Hippocampal formation (tissue), 2 donors: ENCODE measurements at regions not wholly inside any gene's neighbourhood (a gene's known extent, or its start where the extent isn't known, plus 50 kb on each side); places are given as distances from the start of the nearest gene placed in this dataset.
A peak's percentile ranks its signal among the peaks of the same experiment; 100 is the strongest.
"Not testable (repeated sequence)": the region's sequence is repeated elsewhere in the genome, so short reads cannot be mapped to it uniquely, and the experiment has no call there.

Source experiments
- DNase-seq, 2 donors: peaks; one replicate each; lab custom pipeline; 2025; lab: John Stamatoyannopoulos, UW

GRCh38 chr21:16116798-16117197 lies 387.0 kb downstream of the USP25 start:
- DNase-seq = no peak

- no peak for DNase-seq
Measured at GRCh38 chr21:16117331-16117730, 387.5 kb downstream of the USP25 start.

- peak in 1 of 2 donors; percentile 30 for DNase-seq
Measured at GRCh38 chr21:16117851-16118590, 388.2 kb downstream of the USP25 start.

DNA sequence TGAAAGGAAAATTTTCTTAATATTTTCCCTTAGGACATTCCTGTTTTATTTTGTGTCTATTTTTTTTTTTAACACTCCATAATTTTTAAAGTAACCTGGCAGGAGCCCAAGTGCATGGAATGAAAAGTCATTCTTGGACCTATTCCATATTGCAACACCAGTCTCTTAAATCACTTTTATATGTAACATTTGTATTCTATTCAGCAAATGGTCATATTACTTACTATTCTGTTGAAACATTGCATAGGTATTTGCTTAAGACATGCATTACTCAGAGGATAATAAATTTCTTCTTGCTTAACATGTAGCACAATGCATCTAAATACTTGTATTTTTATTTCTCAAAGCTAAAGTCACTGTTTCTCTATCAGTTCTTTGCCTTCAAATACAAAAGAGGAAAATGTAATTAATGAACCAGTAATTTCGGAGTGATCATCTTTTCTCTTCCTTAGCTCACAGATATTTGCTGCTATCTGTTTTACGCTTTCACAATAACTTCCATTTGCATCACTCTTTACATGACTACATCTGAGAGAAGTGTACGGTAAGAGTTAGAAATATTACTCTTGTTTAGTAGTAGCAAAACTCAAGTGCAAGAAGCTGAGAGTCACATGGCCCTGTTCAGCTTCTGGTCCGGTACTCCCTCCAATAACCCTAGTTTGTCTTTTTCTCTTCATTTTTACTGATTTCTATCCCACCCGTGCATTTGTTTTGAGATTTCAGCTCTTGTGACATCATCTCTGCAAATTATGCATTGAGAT lies 394.8 kb downstream of the USP25 start:
- DNase-seq = no peak

DNA sequence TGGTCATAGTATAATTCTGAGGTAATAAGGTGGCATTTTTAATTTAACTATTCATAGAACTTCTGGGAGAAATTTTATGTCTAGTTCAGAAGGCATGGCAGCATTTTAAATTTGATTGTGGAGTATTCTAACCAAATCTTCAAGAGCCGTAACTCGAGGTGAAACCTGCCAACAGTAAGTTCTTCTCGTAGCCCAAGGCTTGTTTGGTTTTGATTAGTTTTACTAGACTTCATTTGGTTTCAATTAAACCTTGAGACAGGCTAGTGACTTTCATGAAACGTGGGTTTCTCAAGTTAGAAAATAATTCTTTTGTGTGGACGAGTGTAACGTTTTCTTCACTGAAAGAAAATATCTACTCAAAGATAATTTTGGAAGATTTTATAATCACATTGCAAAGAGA lies 395.5 kb downstream of the USP25 start:
- DNase-seq = no peak

- not testable (repeated sequence) for DNase-seq
Measured at GRCh38 chr21:16132453-16132852, 402.7 kb downstream of the USP25 start.

DNA sequence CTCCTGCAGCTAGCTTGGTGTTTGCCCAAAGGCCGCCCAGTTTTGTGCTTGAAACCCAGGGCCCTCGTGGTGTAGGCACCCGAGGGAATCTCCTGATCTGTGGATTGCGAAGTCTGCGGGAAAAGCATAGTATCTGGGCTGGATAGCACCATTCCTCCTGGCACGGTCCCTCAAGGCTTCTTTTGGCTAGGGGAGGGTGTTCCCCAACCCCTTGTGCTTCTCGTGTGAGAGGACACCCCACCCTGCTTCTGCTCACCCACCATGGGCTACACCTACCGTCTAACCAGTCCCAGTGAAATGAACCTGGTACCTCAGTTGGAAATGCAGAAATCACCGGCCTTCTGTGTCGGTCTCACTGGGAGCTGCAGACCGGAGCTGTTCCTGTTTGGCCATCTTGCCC lies 403.5 kb downstream of the USP25 start:
- no peak for DNase-seq

GRCh38 chr21:16134134-16134533 lies 404.4 kb downstream of the USP25 start:
- no peak for DNase-seq

DNA sequence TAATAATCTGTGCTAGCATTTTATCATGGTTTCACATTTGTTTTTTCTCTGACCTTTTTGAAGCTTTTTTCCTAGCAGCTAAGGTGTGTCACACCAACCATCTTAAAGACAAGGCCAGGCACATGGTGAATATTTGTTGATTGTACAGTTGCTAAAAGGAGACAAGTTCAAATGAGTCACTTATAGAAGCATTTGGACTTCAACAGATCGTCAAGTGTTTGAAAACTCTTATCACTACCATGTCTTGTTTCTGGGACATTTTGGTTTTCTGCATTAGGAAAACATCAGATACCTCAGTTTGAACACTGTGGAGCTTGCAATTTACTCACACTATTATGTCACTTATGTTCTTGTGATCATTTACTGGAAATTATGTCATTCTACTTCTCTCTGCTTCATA lies 407.3 kb downstream of the USP25 start:
- no peak for DNase-seq

DNA sequence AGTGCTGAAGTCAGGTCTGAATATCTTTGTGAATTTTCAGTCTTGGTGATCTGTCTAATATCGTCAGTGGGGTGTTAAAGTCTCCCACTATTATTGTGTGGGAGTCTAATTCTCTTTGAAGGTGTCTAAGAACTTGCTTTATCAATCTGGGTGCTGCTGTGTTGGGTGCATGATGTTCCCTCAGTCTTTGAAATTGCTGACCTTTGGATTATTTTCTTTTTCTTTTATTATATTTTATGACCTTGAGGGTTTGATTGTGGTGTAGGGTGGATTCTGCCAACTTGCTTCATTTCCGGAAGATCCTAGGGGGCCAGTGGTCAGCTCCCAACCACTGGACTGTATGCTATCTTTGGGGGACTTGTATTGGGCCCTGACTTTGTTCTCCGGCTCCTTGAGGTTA lies 415.3 kb downstream of the USP25 start:
- no peak for DNase-seq

- no peak for DNase-seq
Measured at GRCh38 chr21:16145479-16145878, 415.7 kb downstream of the USP25 start.

DNA sequence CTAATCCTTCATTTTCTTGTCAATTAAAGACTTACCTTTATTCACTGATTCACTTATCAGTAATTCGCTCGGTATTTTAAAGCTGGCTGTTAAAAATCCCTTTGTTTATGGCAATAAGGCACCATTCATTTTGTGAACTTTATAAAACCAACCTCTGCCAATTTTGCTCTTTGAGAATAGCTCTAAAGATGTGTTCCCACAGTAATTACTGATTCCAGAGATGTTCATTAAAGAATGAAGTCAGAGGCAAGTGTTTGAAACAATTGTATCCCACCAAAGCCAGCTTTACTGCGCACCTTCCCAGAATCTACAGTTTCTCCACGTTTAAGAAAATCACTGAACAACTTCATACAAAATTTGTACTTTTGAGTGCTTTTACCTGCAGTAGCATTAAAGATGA lies 424.5 kb downstream of the USP25 start:
- peak in 1 of 2 donors; percentile 42 for DNase-seq

GRCh38 chr21:16154951-16155635 lies 425.3 kb downstream of the USP25 start:
- DNase-seq = no peak

DNA sequence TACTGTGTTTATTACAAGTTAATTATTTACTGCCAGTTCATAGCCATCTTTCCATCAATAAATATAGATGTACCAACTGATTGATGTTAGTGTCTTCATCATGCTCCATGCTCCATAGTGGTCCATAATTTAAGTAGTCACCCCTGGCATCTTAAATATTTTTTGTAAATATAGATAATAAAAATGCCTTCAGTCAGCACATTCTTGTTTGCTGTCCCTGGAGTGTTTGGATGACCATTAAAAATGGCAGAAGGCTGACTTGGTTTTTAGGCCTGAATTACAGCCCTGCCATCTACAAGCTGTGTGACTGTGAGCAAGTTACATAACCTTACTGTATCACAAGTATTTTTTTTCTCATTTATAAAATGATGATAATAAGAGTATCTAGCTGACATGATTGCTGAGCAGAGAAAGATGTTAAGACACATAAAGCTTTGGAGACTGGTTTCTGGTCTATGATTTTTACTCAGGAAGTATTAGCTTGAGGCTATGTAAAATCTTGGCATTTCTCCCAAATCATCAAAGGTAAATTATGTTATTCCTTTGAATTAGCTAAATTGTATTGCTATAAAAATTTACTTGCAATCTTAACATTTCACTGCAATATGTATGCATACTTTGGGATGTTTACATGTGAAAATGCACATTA lies 427.2 kb downstream of the USP25 start:
- no peak for DNase-seq

DNA sequence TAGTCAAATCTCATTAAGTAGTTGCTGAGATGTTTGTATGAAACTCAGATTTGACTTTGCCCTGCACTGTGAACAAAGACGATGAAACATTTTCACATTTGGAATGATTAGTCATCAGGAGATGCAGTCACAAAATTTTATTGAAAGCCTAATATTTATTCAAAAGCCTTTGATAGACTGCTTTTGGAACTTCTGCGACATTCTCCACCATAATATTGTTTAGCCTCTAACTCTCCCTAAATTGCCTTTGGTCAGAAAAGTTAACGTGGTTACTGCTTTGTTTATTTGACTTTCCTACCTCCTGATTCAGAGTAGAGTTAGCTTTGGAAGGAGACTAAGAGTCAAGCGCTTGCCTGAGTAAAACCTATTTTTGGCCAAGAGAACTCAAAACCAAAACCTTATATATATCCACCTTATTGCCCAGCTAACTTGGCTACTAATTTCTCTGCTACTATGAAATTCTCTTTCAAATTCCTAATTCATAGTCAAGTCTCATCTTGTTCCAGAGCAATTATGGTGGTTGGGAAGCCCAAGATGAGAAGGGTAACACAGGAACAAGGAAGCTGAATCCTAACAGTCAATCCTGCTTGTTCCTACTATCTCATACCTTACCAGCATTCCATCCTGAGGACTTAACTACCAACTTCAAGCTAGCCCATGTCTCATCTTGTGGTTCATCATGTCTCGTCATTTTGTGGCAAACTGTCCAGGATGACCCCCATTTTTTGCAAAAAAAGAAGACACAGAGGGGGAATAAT lies 429.6 kb downstream of the USP25 start:
- no peak for DNase-seq

GRCh38 chr21:16159971-16160350 lies 430.2 kb downstream of the USP25 start:
- no peak for DNase-seq

DNA sequence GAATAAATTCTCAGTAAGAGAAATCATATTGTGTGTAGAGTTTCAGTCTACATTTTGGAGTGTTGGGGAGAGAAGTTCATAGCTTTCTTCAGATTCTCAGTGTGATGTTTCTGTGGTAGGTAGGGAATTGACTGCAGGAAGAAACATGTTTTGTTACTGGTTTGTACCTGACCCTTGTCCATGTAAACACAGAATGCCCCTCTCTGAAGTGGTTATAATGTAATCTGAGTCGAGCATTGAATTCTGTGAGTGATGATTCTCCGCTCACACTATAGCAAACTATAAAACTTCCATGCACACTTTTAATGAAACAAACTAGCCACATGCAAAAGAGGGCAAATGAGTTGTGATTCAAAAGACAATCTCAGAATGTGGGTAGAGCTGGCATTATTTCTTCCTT lies 433.2 kb downstream of the USP25 start:
- no peak for DNase-seq

GRCh38 chr21:16169102-16169511 lies 439.3 kb downstream of the USP25 start:
- peak in 1 of 2 donors; percentile 89 for DNase-seq

- DNase-seq = no peak
Measured at GRCh38 chr21:16169779-16170178, 440.0 kb downstream of the USP25 start.

DNA sequence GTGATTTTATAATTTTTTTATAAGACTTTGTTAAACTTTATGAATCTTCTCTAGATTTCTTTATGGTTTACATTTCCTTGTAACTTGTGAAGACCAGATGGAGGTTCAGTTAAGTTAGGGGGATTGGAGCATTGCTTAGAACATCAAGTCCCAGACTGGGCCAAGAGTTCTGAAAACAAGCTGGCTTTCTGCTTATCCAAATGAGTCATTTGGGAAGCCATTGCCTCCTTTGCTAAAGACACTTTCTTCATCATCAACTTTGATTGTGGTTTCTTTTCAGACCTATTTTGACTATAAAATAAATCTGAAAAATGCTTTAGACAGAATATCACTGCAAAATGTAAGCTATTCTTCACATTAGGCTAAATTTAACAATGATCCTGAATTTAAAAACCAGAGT lies 446.8 kb downstream of the USP25 start:
- no peak for DNase-seq

GRCh38 chr21:16177532-16177931 lies 447.8 kb downstream of the USP25 start:
- DNase-seq = no peak

DNA sequence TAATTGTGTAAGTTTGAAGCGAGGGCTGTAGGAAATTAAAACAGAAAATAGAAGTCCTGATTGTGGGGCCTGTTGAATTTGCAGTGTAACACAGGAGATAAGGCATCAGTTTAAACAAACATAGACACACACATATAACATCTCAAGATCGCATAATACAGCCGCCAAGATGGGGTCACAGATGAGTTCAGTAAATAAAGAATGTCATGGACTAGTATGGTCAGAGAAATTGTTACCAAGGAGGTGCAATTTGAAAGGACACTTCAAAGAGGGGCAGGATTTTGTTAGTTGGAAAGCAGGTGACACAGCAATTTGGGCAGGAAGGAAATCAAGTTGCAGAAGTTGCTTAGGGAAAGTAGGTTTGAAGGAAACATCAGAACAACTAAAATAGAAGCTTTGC lies 450.0 kb downstream of the USP25 start:
- no peak for DNase-seq
